ENCODE measurements at regions not wholly inside any gene's neighbourhood (a gene's known extent, or its start where the extent isn't known, plus 50 kb on each side); places are given as distances from the start of the nearest gene placed in this dataset.

- Histone ChIP-seq H3K4me3 (ENCODE audit: extremely low read depth, insufficient read depth, low read length, poor library complexity, severe bottlenecking) (no peak overlapping the region), H3K27ac (ENCODE audit: low read depth, low read length, severe bottlenecking) (no peak overlapping the region), H3K36me3 (ENCODE audit: control insufficient read depth, insufficient read depth, low read length) (no peaks in the 10 kb centered on the region), H3K4me1 (ENCODE audit: control insufficient read depth, insufficient read depth, low read length, poor library complexity, severe bottlenecking) (no peaks in the 10 kb centered on the region), H3K9me3 (ENCODE audit: control insufficient read depth, low read length) (no peaks in the 10 kb centered on the region)
- WGBS, 2 experiments (ENCODE audit: insufficient coverage in 2 of 2) = 73 to 100% methylated on average over 1 to 2 of the region's 2 CpGs
Measured at GRCh38 chr13:85543144-85543543, 256.1 kb downstream of the SLITRK6 start.

- WGBS, 2 experiments (ENCODE audit: insufficient coverage in 2 of 2) = 90 to 100% methylated on average over 1 to 2 of the region's 2 CpGs
- no peaks in the 10 kb centered on the region for H3K4me1 ChIP-seq (ENCODE audit: control insufficient read depth, insufficient read depth, low read length, poor library complexity, severe bottlenecking)
- no peaks in the 10 kb centered on the region for H3K36me3 ChIP-seq (ENCODE audit: control insufficient read depth, insufficient read depth, low read length)
- H3K27ac ChIP-seq (ENCODE audit: low read depth, low read length, severe bottlenecking) = no peak overlapping the region
- H3K9me3 ChIP-seq (ENCODE audit: control insufficient read depth, low read length) = no peaks in the 10 kb centered on the region
- no peak overlapping the region for H3K4me3 ChIP-seq (ENCODE audit: extremely low read depth, insufficient read depth, low read length, poor library complexity, severe bottlenecking)
Measured at GRCh38 chr13:85541476-85541875, 257.7 kb downstream of the SLITRK6 start.

- Histone ChIP-seq H3K4me1 (ENCODE audit: control insufficient read depth, insufficient read depth, low read length, poor library complexity, severe bottlenecking) (no peaks in the 10 kb centered on the region), H3K9me3 (ENCODE audit: control insufficient read depth, low read length) (no peaks in the 10 kb centered on the region), H3K27ac (ENCODE audit: low read depth, low read length, severe bottlenecking) (no peak overlapping the region), H3K36me3 (ENCODE audit: control insufficient read depth, insufficient read depth, low read length) (no peaks in the 10 kb centered on the region), H3K4me3 (ENCODE audit: extremely low read depth, insufficient read depth, low read length, poor library complexity, severe bottlenecking) (no peak overlapping the region)
- WGBS, 2 experiments (ENCODE audit: insufficient coverage in 2 of 2) = 93 to 100% methylated on average over 2 of the region's 4 CpGs
Measured at GRCh38 chr13:85538957-85539356, 260.3 kb downstream of the SLITRK6 start.

GRCh38 chr13:85537601-85538000, 261.6 kb downstream of the SLITRK6 start:
- no CpG with 5 or more reads among the region's 2 CpGs for WGBS, 2 experiments (ENCODE audit: insufficient coverage in 2 of 2)
- no peak overlapping the region for H3K4me3 ChIP-seq (ENCODE audit: extremely low read depth, insufficient read depth, low read length, poor library complexity, severe bottlenecking)
- no peak overlapping the region for H3K27ac ChIP-seq (ENCODE audit: low read depth, low read length, severe bottlenecking)
- H3K36me3 ChIP-seq (ENCODE audit: control insufficient read depth, insufficient read depth, low read length) = no peaks in the 10 kb centered on the region
- no peaks in the 10 kb centered on the region for H3K4me1 ChIP-seq (ENCODE audit: control insufficient read depth, insufficient read depth, low read length, poor library complexity, severe bottlenecking)
- no peaks in the 10 kb centered on the region for H3K9me3 ChIP-seq (ENCODE audit: control insufficient read depth, low read length)

- Histone ChIP-seq H3K4me1 (ENCODE audit: control insufficient read depth, insufficient read depth, low read length, poor library complexity, severe bottlenecking) (no peaks in the 10 kb centered on the region), H3K36me3 (ENCODE audit: control insufficient read depth, insufficient read depth, low read length) (no peaks in the 10 kb centered on the region), H3K27ac (ENCODE audit: low read depth, low read length, severe bottlenecking) (no peak overlapping the region), H3K4me3 (ENCODE audit: extremely low read depth, insufficient read depth, low read length, poor library complexity, severe bottlenecking) (no peak overlapping the region), H3K9me3 (ENCODE audit: control insufficient read depth, low read length) (no peaks in the 10 kb centered on the region)
- WGBS, 2 experiments (ENCODE audit: insufficient coverage in 2 of 2) = 86% methylated on average over 1 of the region's 1 CpG; no CpG with 5 or more reads in 1 of the 2 experiments
Measured at GRCh38 chr13:85536706-85537105, 262.5 kb downstream of the SLITRK6 start.

GRCh38 chr13:85535316-85536084, 263.7 kb downstream of the SLITRK6 start:
- no peaks in the 10 kb centered on the region for H3K4me1 ChIP-seq (ENCODE audit: control insufficient read depth, insufficient read depth, low read length, poor library complexity, severe bottlenecking)
- H3K27ac ChIP-seq (ENCODE audit: low read depth, low read length, severe bottlenecking) = no peak overlapping the region
- 80% methylated on average over 1 of the region's 4 CpGs; no CpG with 5 or more reads in 1 of the 2 experiments for WGBS, 2 experiments (ENCODE audit: insufficient coverage in 2 of 2)
- H3K4me3 ChIP-seq (ENCODE audit: extremely low read depth, insufficient read depth, low read length, poor library complexity, severe bottlenecking) = no peak overlapping the region
- H3K9me3 ChIP-seq (ENCODE audit: control insufficient read depth, low read length) = no peaks in the 10 kb centered on the region
- H3K36me3 ChIP-seq (ENCODE audit: control insufficient read depth, insufficient read depth, low read length) = no peaks in the 10 kb centered on the region

- no CpG with 5 or more reads among the region's 2 CpGs for WGBS, 2 experiments (ENCODE audit: insufficient coverage in 2 of 2)
- Histone ChIP-seq H3K9me3 (ENCODE audit: control insufficient read depth, low read length) (no peaks in the 10 kb centered on the region), H3K4me3 (ENCODE audit: extremely low read depth, insufficient read depth, low read length, poor library complexity, severe bottlenecking) (no peak overlapping the region), H3K36me3 (ENCODE audit: control insufficient read depth, insufficient read depth, low read length) (no peaks in the 10 kb centered on the region), H3K27ac (ENCODE audit: low read depth, low read length, severe bottlenecking) (no peak overlapping the region), H3K4me1 (ENCODE audit: control insufficient read depth, insufficient read depth, low read length, poor library complexity, severe bottlenecking) (peaks cover 10% of the 10 kb centered on the region)
Measured at GRCh38 chr13:85533911-85534310, 265.3 kb downstream of the SLITRK6 start.

- H3K9me3 ChIP-seq (ENCODE audit: control insufficient read depth, low read length) = no peaks in the 10 kb centered on the region
- WGBS, 2 experiments (ENCODE audit: insufficient coverage in 2 of 2) = 78 to 83% methylated on average over 2 of the region's 2 CpGs
Measured at GRCh38 chr13:85529218-85529594, 270.0 kb downstream of the SLITRK6 start.

GRCh38 chr13:85528491-85529217, 270.6 kb downstream of the SLITRK6 start:
- H3K4me1 ChIP-seq (ENCODE audit: control insufficient read depth, insufficient read depth, low read length, poor library complexity, severe bottlenecking) = peaks cover 16% of the 10 kb centered on the region
- no peaks in the 10 kb centered on the region for H3K9me3 ChIP-seq (ENCODE audit: control insufficient read depth, low read length)
- no peak overlapping the region for H3K4me3 ChIP-seq (ENCODE audit: extremely low read depth, insufficient read depth, low read length, poor library complexity, severe bottlenecking)
- peak overlapping the region; percentile 86 for H3K27ac ChIP-seq (ENCODE audit: low read depth, low read length, severe bottlenecking)
- 100% methylated on average over 2 of the region's 3 CpGs for WGBS, 2 experiments (ENCODE audit: insufficient coverage in 2 of 2)
- H3K36me3 ChIP-seq (ENCODE audit: control insufficient read depth, insufficient read depth, low read length) = no peaks in the 10 kb centered on the region

More at GRCh38 chr13:85529218-85529594, 270.0 kb downstream of the SLITRK6 start:
- no peaks in the 10 kb centered on the region for H3K36me3 ChIP-seq (ENCODE audit: control insufficient read depth, insufficient read depth, low read length)
- peak overlapping the region; percentile 86 for H3K27ac ChIP-seq (ENCODE audit: low read depth, low read length, severe bottlenecking)
- H3K4me3 ChIP-seq (ENCODE audit: extremely low read depth, insufficient read depth, low read length, poor library complexity, severe bottlenecking) = no peak overlapping the region
- H3K4me1 ChIP-seq (ENCODE audit: control insufficient read depth, insufficient read depth, low read length, poor library complexity, severe bottlenecking) = peaks cover 16% of the 10 kb centered on the region

- WGBS, 2 experiments (ENCODE audit: insufficient coverage in 2 of 2) = 96 to 100% methylated on average over 1 to 4 of the region's 4 CpGs
- Histone ChIP-seq H3K27ac (ENCODE audit: low read depth, low read length, severe bottlenecking) (peak overlapping the region; percentile 17), H3K36me3 (ENCODE audit: control insufficient read depth, insufficient read depth, low read length) (no peaks in the 10 kb centered on the region), H3K4me1 (ENCODE audit: control insufficient read depth, insufficient read depth, low read length, poor library complexity, severe bottlenecking) (peaks cover 16% of the 10 kb centered on the region), H3K9me3 (ENCODE audit: control insufficient read depth, low read length) (no peaks in the 10 kb centered on the region), H3K4me3 (ENCODE audit: extremely low read depth, insufficient read depth, low read length, poor library complexity, severe bottlenecking) (no peak overlapping the region)
Measured at GRCh38 chr13:85527316-85527715, 271.9 kb downstream of the SLITRK6 start.

GRCh38 chr13:85525411-85525810, 273.8 kb downstream of the SLITRK6 start:
- Histone ChIP-seq H3K27ac (ENCODE audit: low read depth, low read length, severe bottlenecking) (no peak overlapping the region), H3K9me3 (ENCODE audit: control insufficient read depth, low read length) (no peaks in the 10 kb centered on the region), H3K4me3 (ENCODE audit: extremely low read depth, insufficient read depth, low read length, poor library complexity, severe bottlenecking) (no peak overlapping the region), H3K36me3 (ENCODE audit: control insufficient read depth, insufficient read depth, low read length) (no peaks in the 10 kb centered on the region), H3K4me1 (ENCODE audit: control insufficient read depth, insufficient read depth, low read length, poor library complexity, severe bottlenecking) (peaks cover 16% of the 10 kb centered on the region)
- no CpG with 5 or more reads among the region's 2 CpGs for WGBS, 2 experiments (ENCODE audit: insufficient coverage in 2 of 2)

Data from mesodermal cell (in vitro differentiated cells).